Amygdala (tissue), 56 donors: ENCODE measurements at regions not wholly inside any gene's neighbourhood (a gene's known extent, or its start where the extent isn't known, plus 50 kb on each side); places are given as distances from the start of the nearest gene placed in this dataset.
"Not testable (repeated sequence)": the region's sequence is repeated elsewhere in the genome, so short reads cannot be mapped to it uniquely, and the experiment has no call there.

Experiments
- DNase-seq, 56 donors: peaks; one replicate each; lab custom pipeline; 2025; lab: John Stamatoyannopoulos, UW

DNA sequence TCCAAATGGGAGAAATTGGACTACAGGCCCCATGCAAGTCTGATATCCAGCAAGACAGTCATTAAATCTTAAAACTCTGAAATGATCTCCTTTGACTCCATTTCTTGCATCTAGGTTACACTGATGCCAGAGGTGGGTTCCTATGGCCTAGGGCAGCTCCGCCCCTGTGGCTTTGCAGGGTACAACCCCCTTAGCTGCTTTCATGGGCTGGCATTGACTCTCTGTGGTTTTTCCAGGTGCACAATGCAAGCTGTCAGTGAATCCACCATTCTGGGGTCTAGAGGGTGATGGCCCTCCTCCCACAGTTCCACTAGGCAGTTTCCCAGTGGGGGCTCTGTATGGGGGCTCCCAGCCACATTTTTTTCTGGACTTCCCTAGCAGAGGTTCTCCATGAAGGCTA is 228.5 kb upstream of the ADAMTS3 start:
- no peak for DNase-seq

- no peak for DNase-seq
Measured at GRCh38 chr4:72791054-72791453, 222.0 kb upstream of the ADAMTS3 start.

GRCh38 chr4:72786401-72786990 is 217.5 kb upstream of the ADAMTS3 start:
- no peak for DNase-seq

DNA sequence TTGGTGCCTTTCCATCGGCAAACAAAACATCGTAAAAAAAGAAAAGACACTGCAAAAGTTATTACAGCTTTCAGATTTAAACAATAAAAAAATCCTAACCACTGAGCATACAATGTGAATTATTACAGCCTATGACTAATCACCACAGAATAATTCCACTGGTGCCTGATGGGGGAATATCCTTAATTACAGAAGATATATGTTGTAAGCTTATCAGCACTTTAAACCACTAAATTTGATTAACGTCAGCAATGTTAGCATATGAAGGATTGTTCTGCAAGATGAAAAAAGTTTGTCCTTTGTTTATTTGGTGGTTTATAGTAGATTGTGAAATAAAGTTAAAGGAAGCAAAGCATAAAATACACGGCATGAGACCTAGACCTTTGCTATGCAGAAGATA is 210.2 kb upstream of the ADAMTS3 start:
- no peak for DNase-seq

GRCh38 chr4:72777436-72777835 is 208.4 kb upstream of the ADAMTS3 start:
- no peak for DNase-seq

- DNase-seq, result no peak
Measured at GRCh38 chr4:72770708-72771107, 201.7 kb upstream of the ADAMTS3 start.

- peak in 7 of 56 donors; percentile 1 to 33 (median 7) for DNase-seq
Measured at GRCh38 chr4:72768364-72768763, 199.3 kb upstream of the ADAMTS3 start.

- no peak for DNase-seq
Measured at GRCh38 chr4:72767618-72768302, 198.7 kb upstream of the ADAMTS3 start.

- DNase-seq, result not testable (repeated sequence)
Measured at GRCh38 chr4:72765788-72766187, 196.8 kb upstream of the ADAMTS3 start.

GRCh38 chr4:72761368-72762038 is 192.5 kb upstream of the ADAMTS3 start:
- DNase-seq, result no peak

DNA sequence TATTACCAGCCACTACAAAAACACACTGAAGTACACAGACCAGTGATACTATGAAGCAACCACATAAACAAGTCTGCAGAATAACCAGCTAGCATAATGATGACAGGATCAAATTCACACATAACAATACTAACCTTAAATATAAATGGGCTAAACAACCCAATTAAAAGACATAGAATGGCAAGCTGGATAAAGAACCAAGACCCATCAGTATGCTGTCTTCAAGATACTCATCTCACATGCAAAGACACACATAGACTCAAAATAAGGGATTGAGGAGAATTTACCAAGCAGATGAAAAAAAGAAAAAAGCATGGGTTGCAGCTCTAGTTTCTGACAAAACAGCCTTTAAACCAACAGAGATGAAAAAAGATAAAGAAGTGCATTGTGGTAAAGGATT is 184.4 kb upstream of the ADAMTS3 start:
- DNase-seq, result not testable (repeated sequence)

DNA sequence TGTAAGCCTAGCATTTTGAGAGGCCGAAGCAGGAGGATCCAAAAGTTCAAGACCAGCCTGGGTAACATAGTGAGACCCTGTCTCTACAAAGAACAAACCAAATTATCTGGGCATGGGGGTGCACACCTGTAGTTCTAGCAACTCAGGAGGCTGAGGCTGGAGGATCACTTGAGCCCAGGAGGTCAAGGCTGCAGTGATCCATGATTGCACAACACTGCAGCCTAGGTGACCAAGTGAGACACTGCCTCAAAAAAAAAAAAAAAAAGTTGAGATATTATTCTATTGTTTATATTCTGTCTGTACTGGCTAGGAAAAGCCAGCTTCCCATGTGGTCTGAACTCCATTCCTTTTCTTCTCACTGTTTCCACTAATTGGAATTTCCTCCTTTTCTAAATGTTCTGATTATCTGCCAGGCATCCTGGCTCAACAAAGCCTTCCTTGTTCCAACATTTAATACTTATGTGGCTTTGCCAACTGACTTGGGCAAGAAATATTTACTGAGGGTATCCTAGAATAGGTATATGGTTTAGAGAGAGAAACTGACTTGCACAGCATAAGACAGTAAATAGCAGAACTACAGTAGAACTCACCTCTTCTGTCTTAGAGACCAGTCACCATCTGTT is 175.2 kb upstream of the ADAMTS3 start:
- no peak for DNase-seq

GRCh38 chr4:72743078-72743477 is 174.1 kb upstream of the ADAMTS3 start:
- DNase-seq, result no peak

DNA sequence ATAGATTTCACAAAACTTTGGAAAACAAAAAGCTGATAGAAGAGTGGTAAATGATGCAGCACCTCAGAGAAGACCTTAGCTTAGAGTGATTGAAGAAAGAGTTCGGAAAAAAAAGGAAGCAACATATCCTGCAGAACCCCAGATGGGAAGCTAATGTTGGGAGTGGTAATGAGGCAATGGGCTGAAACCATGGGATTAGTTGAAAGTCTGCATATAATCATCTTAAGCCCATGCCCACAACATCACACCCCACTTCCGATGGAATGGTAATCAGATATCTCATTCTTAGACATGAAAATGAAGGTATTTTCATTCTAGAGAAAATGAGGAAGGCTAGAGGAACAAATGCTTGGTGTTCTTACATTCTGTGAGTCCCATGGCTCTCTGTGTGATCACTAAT is 146.3 kb upstream of the ADAMTS3 start:
- no peak for DNase-seq

- no peak for DNase-seq
Measured at GRCh38 chr4:72714482-72715279, 145.7 kb upstream of the ADAMTS3 start.

- DNase-seq, result no peak
Measured at GRCh38 chr4:72712997-72713396, 144.0 kb upstream of the ADAMTS3 start.

- DNase-seq, result no peak
Measured at GRCh38 chr4:72709475-72709874, 140.5 kb upstream of the ADAMTS3 start.

- no peak for DNase-seq
Measured at GRCh38 chr4:72706684-72707083, 137.7 kb upstream of the ADAMTS3 start.

DNA sequence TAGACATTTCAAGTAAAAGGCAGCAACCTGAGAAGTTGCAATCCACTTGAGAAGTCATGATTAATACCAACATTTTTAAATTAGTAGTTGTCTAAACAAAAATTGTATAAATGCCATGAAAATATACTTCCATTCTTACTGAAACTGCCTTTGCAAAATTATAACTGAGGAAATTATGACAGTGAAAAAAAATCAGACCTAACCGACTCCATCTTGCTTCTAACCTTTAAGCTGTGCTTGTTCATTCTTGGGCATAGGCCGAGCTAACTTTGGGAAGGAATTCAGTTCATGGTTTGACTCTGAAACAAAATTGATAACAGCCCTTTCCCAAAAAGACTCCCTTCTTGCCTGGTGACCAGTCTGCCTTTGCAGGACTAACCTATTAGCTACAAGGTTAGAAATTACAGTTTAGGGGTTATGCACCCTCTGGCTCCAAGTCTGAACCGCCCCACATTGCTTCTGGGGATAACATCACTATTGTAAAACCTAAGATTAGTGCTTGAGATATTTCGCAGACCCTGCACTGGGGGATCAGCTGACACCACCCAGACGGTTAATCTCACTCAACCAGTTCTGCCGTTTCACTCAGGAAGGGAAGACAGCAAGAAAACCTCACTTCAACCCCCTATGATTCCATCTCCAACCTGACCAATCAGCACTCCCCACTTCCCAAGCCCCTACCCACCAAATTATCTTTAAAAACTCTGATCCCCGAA is 136.1 kb upstream of the ADAMTS3 start:
- not testable (repeated sequence) for DNase-seq

DNA sequence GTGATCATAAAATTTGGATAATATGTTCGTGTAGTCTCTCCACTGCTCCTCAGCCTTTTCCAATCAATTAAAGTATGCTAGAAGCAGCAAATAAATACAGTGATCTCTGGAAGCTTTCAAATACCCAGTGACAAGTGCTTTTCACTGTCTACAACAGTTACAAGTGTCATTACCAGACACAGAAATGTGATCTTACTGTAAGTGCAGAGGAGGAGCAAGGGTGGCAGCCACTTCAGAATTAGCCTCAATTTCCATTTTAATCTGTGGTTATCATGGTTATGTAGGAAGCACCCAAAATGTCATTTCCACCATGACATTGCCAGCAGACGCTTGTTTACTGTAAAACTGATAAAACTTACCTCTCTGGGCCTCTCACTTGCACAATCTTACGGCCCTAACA is 133.9 kb upstream of the ADAMTS3 start:
- no peak for DNase-seq
